ENCODE measurements at regions not wholly inside any gene's neighbourhood (a gene's known extent, or its start where the extent isn't known, plus 50 kb on each side); places are given as distances from the start of the nearest gene placed in this dataset.

- H4K20me1 ChIP-seq (ENCODE audit: insufficient read depth, low read length), result no peaks in the 10 kb centered on the region
- no peaks in the 10 kb centered on the region for H3K4me1 ChIP-seq (ENCODE audit: control insufficient read depth, insufficient read depth, low read length)
- ChIA-PET CTCF (no interaction called here), POLR2A (ENCODE audit: unreplicated experiment) (no interaction called here)
- H3K23ac ChIP-seq (ENCODE audit: low read depth, low read length), result no peak overlapping the region
- DNase-seq (no peak), ATAC-seq (ENCODE audit: low read depth) (no peak)
- no peaks in the 10 kb centered on the region for H3K27me3 ChIP-seq (ENCODE audit: control insufficient read depth, insufficient read depth, low read length)
- no peak overlapping the region for H2BK15ac ChIP-seq (ENCODE audit: low read depth, low read length)
- no peak overlapping the region for H4K5ac ChIP-seq (ENCODE audit: low read depth, low read length)
- H3K18ac ChIP-seq (ENCODE audit: low read depth, low read length), result no peak overlapping the region
- no peak overlapping the region for H2BK20ac ChIP-seq (ENCODE audit: low read depth, low read length)
- dilution Hi-C loops (cut with HindIII; ENCODE audit: low sequenced_read_pairs, unreplicated experiment), result no loop called here
- no peak overlapping the region for H3K56ac ChIP-seq (ENCODE audit: extremely low read depth, insufficient read depth, low read length)
- no peak overlapping the region for H4K8ac ChIP-seq (ENCODE audit: low read depth in 2 of 2, low read length in 2 of 2)
- no peaks in the 10 kb centered on the region; the same call in 1 of the 2 replicates for H3K9me1 ChIP-seq (ENCODE audit: insufficient read depth, low read length)
- H3K79me1 ChIP-seq (ENCODE audit: low read depth in 1 of 2, low read length in 2 of 2), result no peaks in the 10 kb centered on the region
- TF ChIP-seq POLR2A (IDR thresholded peaks at IDR 0.05; ENCODE audit: low read depth, low read length) (no peak), NFE2L2 (IDR thresholded peaks at IDR 0.05; ENCODE audit: low read depth, low read length) (no peak), FOS (IDR thresholded peaks at IDR 0.05; ENCODE audit: low read depth, low read length) (no peak), USF2 (IDR thresholded peaks at IDR 0.05; ENCODE audit: low read depth, low read length) (no peak)
- H3K9ac ChIP-seq (ENCODE audit: low read depth, low read length), result no peak overlapping the region
- H3K4ac ChIP-seq (ENCODE audit: low read depth, low read length), result no peak overlapping the region
- WGBS, 2 experiments (ENCODE audit: extremely low coverage in 2 of 2, insufficient read length in 1 of 2), result no CpG with 5 or more reads among the region's 1 CpG
- in situ Hi-C loops (cut with MboI; ENCODE audit: low sequenced_read_pairs), result no loop called here
- no peak overlapping the region for H2BK120ac ChIP-seq (ENCODE audit: low read depth, low read length)
- H2AFZ ChIP-seq (replicated peaks; ENCODE audit: low read length, poor library complexity), result no peak overlapping the region
- no peak overlapping the region for H3K27ac ChIP-seq (ENCODE audit: insufficient read depth, low read length)
- no peaks in the 10 kb centered on the region for H3K9me3 ChIP-seq (ENCODE audit: control insufficient read depth, insufficient read depth, low read length)
- H4K91ac ChIP-seq (ENCODE audit: insufficient read depth, low read depth, low read length), result no peak overlapping the region
- no peak overlapping the region for H2AK9ac ChIP-seq (replicated peaks; ENCODE audit: low read depth, low read length, poor library complexity)
- H3K4me2 ChIP-seq (ENCODE audit: low read depth, low read length), result no peak overlapping the region
- no peak overlapping the region for H3K14ac ChIP-seq (replicated peaks; ENCODE audit: low read depth, low read length)
- intact Hi-C loops (cut with micrococcal nuclease), result no loop called here
- no peaks in the 10 kb centered on the region for H3K36me3 ChIP-seq (ENCODE audit: control insufficient read depth, insufficient read depth, low read length)
- H2AK5ac ChIP-seq (ENCODE audit: low read depth, low read length), result no peak overlapping the region
- no peak overlapping the region for H3K4me3 ChIP-seq (ENCODE audit: insufficient read depth, low read depth, low read length)
- BruUV-seq (replicated peaks), result no TSS peak
- no peak overlapping the region for H2BK5ac ChIP-seq (ENCODE audit: low read depth, low read length, poor library complexity, severe bottlenecking)
Measured at GRCh38 chr5:114118511-114118910, 243.4 kb upstream of the KCNN2 start.
